GM23338 (cell line): ENCODE measurements at regions not wholly inside any gene's neighbourhood (a gene's known extent, or its start where the extent isn't known, plus 50 kb on each side); places are given as distances from the start of the nearest gene placed in this dataset.
"Not testable (repeated sequence)": the region's sequence is repeated elsewhere in the genome, so short reads cannot be mapped to it uniquely, and the experiment has no call there.

Experiments used
- ATAC-seq: fragments of 200-7000 bp; cut with Tn5 transposase; 3 replicates; pipeline ENCODE4 v1.9.1; 2020
- DNase-seq: peaks from one replicate; pipeline ENCODE4 v3.0.0-alpha.2; 2015; ENCODE audit warnings: low spot score
- H2AFZ ChIP-seq: fragments of 200-600 bp; sonication (generic); 2 replicates; pipeline ENCODE4 v1.8.0; 2016; ENCODE audit warnings: antibody characterized with exemption, mild to moderate bottlenecking, moderate library complexity
- H3F3A ChIP-seq: fragments of 200-600 bp; sonication (generic); replicated peaks from 2 replicates; pipeline ENCODE4 v1.8.0; 2017; ENCODE audit warnings: antibody characterized with exemption, mixed run types, low read depth
- H3K27ac ChIP-seq: fragments of 200-600 bp; sonication (generic); 2 replicates; pipeline ENCODE4 v1.6.1; 2016; ENCODE audit warnings: low read depth
- H3K27me3 ChIP-seq: fragments of 200-600 bp; sonication (generic); 2 replicates; pipeline ENCODE4 v1.8.0; 2016; ENCODE audit warnings: mild to moderate bottlenecking, mixed run types, moderate library complexity; ENCODE audit not compliant: insufficient read depth
- H3K36me3 ChIP-seq: fragments of 200-600 bp; sonication (generic); 2 replicates; pipeline ENCODE4 v1.8.0; 2016; ENCODE audit warnings: mild to moderate bottlenecking; ENCODE audit not compliant: insufficient read depth
- H3K4me1 ChIP-seq: fragments of 200-600 bp; sonication (generic); 2 replicates; pipeline ENCODE4 v1.8.0; 2016; ENCODE audit warnings: mild to moderate bottlenecking, moderate library complexity; ENCODE audit not compliant: insufficient read depth
- H3K4me2 ChIP-seq: fragments of 200-600 bp; sonication (generic); 2 replicates; pipeline ENCODE4 v1.7.1; 2017; ENCODE audit warnings: mixed run types
- H3K4me3 ChIP-seq: fragments of 200-600 bp; sonication (generic); 2 replicates; pipeline ENCODE4 v1.6.1; 2016; ENCODE audit warnings: mixed run types
- H3K79me2 ChIP-seq: fragments of 200-600 bp; sonication (generic); replicated peaks from 2 replicates; pipeline ENCODE4 v1.8.0; 2017; ENCODE audit warnings: mild to moderate bottlenecking; ENCODE audit not compliant: insufficient read depth
- H3K9me2 ChIP-seq: fragments of 200-600 bp; sonication (generic); 2 replicates; pipeline ENCODE4 v1.8.0; 2017; ENCODE audit not compliant: insufficient read depth
- H4K20me1 ChIP-seq: fragments of 200-600 bp; sonication (generic); replicated peaks from 2 replicates; pipeline ENCODE4 v1.8.0; 2017; ENCODE audit warnings: mild to moderate bottlenecking; ENCODE audit not compliant: insufficient read depth
- H3K27ac Mint-ChIP-seq: 2 replicates; pipeline ENCODE4 v1.8.0; 2020; ENCODE audit warnings: inconsistent platforms, mild to moderate bottlenecking, moderate library complexity, mixed read lengths
- H3K27me3 Mint-ChIP-seq: 3 replicates; pipeline ENCODE4 v1.8.0; 2022; ENCODE audit warnings: low read depth, mild to moderate bottlenecking, moderate library complexity, mixed read lengths, inconsistent platforms; ENCODE audit not compliant: insufficient read depth, poor library complexity
- H3K36me3 Mint-ChIP-seq: 3 replicates; pipeline ENCODE4 v1.8.0; 2021; ENCODE audit warnings: low read depth, mild to moderate bottlenecking, inconsistent platforms, moderate library complexity, mixed read lengths
- H3K4me1 Mint-ChIP-seq: 3 replicates; pipeline ENCODE4 v1.8.0; 2020; ENCODE audit warnings: mild to moderate bottlenecking, inconsistent platforms, mixed read lengths
- H3K4me3 Mint-ChIP-seq: 3 replicates; pipeline ENCODE4 v1.8.0; 2021; ENCODE audit warnings: moderate library complexity, mild to moderate bottlenecking, inconsistent platforms, mixed read lengths
- H3K9me3 Mint-ChIP-seq: 3 replicates; pipeline ENCODE4 v1.8.0; 2020; ENCODE audit warnings: moderate library complexity, mild to moderate bottlenecking, inconsistent platforms, mixed read lengths
- CTCF ChIP-seq, 2 experiments: fragments of 200-600 bp in 1 of 2; sonication (generic) in 1 of 2; conservative IDR thresholded peaks; 2 replicates each; pipeline versions ENCODE4 v1.5.1 to v1.6.1; 2016 to 2017; ENCODE audit warnings: antibody characterized with exemption in 2 of 2, low read depth in 2 of 2, mild to moderate bottlenecking in 2 of 2, moderate library complexity in 1 of 2
- EZH2 ChIP-seq: fragments of 200-600 bp; sonication (generic); IDR thresholded peaks from one replicate; pipeline ENCODE4 v1.8.0; 2017; ENCODE audit warnings: antibody characterized with exemption, mild to moderate bottlenecking, low read depth; ENCODE audit not compliant: unreplicated experiment
- EZH2phosphoT487 ChIP-seq: fragments of 200-600 bp; sonication (generic); IDR thresholded peaks from one replicate; pipeline ENCODE4 v1.8.1; 2018; ENCODE audit warnings: antibody characterized with exemption; ENCODE audit not compliant: unreplicated experiment
- JUNB ChIP-seq: IDR thresholded peaks from one replicate; pipeline ENCODE4 v1.6.1; 2016; ENCODE audit warnings: antibody characterized with exemption; ENCODE audit not compliant: unreplicated experiment
- NANOG ChIP-seq: IDR thresholded peaks from 2 replicates; pipeline ENCODE4 v1.6.1; 2016; ENCODE audit warnings: antibody characterized with exemption, borderline replicate concordance

DNA sequence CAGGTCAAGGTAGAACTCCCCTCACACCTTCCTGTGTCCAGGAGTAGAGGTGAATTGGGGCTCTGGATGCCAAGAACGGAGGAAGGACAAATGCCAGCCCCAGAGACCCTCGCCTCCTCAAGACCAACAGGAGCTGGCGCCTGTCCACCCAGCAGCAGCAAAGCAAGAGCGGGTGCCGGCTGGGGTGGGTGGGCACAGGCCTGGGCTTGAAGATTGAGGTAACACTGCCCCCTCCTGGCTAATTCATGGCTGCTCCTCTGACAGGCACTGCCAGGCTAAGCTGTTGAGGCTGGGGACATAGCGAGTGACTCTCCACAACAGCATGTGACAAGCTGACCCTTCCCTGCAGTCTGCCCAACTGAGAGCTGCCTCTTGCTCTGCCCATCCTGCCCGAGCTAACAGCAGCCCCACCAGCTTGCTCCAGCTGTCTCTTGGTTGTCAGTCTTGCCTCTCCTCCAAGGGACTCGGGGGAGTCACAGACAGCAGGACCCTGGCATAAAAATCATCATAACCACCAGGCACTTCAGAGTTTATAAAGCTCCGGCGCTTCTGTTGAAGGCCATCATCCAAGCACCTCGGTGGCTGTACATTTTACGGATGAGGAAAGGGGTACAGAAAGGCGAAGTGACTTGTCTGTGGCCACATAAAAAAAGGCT is 202.3 kb downstream of the TBC1D2B start:
- H3K4me1 ChIP-seq, H3K27ac Mint-ChIP-seq, H2AFZ ChIP-seq, H3K27me3 ChIP-seq, H3K4me1 Mint-ChIP-seq, H3K27ac ChIP-seq, H4K20me1 ChIP-seq, H3K4me3 ChIP-seq, H3K4me2 ChIP-seq, H3K9me2 ChIP-seq, H3K4me3 Mint-ChIP-seq, H3F3A ChIP-seq, H3K9me3 Mint-ChIP-seq, H3K36me3 Mint-ChIP-seq, H3K79me2 ChIP-seq, H3K36me3 ChIP-seq: not testable (repeated sequence)
- H3K27me3 Mint-ChIP-seq: peaks cover 14% of the 10 kb centered on the region
- ATAC-seq: peak; percentile 85
- DNase-seq: peak; percentile 93
- peak; percentile 60 to 92 for TF ChIP-seq CTCF (conservative IDR thresholded peaks at IDR 0.05; ENCODE audit: low read depth in 2 of 2)

GRCh38 chr15:77874063-77874462 is 203.4 kb downstream of the TBC1D2B start:
- Histone ChIP-seq H3K27ac (no peak overlapping the region), H3F3A (no peaks in the 10 kb centered on the region), H3K79me2 (no peaks in the 10 kb centered on the region), H3K36me3 (no peaks in the 10 kb centered on the region), H3K27me3 (no peaks in the 10 kb centered on the region), H3K4me3 (no peak overlapping the region), H3K9me2 (no peaks in the 10 kb centered on the region), H3K4me1 (no peaks in the 10 kb centered on the region; the same call in 1 of the 2 replicates), H3K4me2 (no peak overlapping the region), H2AFZ (no peak overlapping the region), H4K20me1 (no peaks in the 10 kb centered on the region)
- Mint-ChIP-seq H3K4me1 (peaks cover 7% of the 10 kb centered on the region), H3K36me3 (no peaks in the 10 kb centered on the region; the same call in 2 of the 3 replicates), H3K27me3 (peaks cover 14% of the 10 kb centered on the region), H3K9me3 (no peaks in the 10 kb centered on the region), H3K4me3 (no peak overlapping the region), H3K27ac (no peak overlapping the region)
- ATAC-seq: no peak
- TF ChIP-seq EZH2phosphoT487 (no peak), NANOG (no peak), JUNB (no peak), EZH2 (no peak)
- no peak for DNase-seq

DNA sequence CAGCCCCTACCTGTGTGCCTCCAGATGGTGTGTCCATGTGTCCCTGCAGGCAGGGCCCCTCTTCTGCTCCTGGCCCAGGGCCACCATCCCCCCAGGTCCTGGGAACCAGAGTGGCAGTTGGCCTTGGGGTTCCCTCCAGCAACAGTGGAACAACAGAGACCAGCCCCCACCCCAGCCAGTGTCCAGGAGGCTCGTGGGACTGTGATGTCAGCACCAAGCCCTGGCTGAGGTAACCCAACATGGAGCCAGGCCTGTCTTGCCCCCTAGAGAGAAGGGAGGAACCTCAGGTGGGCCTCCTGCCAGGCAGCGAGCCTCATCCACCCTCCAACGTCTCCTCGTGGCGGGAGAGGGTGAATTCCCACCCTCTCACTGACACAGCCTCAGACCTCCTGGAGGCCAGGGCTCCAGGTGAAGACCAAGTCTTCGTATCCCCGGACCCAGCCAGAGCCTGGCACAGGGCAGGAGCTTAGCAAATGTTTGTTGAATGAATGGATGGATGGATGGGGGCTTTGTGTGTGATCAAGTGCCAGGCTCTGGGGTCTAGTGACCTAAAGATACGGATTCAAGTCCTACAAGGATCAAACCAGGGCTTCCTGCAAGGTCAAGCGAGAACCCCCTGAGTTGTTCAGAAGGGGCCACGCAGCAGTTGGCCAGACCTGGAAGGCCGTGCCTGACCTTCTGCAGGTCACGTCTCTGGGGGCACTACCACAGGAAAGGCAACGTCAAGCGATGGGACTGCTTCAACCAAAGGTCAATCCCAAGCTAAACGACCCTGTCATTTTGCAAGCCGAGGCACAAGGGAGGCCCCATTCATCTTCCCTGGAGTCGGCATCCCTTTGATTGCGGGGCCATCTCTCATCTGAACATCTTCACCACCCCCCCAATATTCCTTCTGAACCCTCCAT is 204.7 kb downstream of the TBC1D2B start:
- not testable (repeated sequence) for H3K4me2 ChIP-seq, H4K20me1 ChIP-seq, H3K27ac Mint-ChIP-seq, H3K27ac ChIP-seq, H3K9me3 Mint-ChIP-seq, DNase-seq, H3K36me3 ChIP-seq, H3K4me3 Mint-ChIP-seq, H3K9me2 ChIP-seq, H3K79me2 ChIP-seq, H3K4me1 Mint-ChIP-seq, H3K36me3 Mint-ChIP-seq, H3F3A ChIP-seq, H3K4me1 ChIP-seq, ATAC-seq, H3K4me3 ChIP-seq, H2AFZ ChIP-seq, H3K27me3 ChIP-seq
- H3K27me3 Mint-ChIP-seq: peaks cover 14% of the 10 kb centered on the region
